HAP-1 (cell line): ENCODE measurements at regions not wholly inside any gene's neighbourhood (a gene's known extent, or its start where the extent isn't known, plus 50 kb on each side); places are given as distances from the start of the nearest gene placed in this dataset.
"Not testable (repeated sequence)": the region's sequence is repeated elsewhere in the genome, so short reads cannot be mapped to it uniquely, and the experiment has no call there.

Experiments used
- DNase-seq, 2 experiments: peaks; one replicate each; pipeline ENCODE4 v3.0.0-alpha.2; 2016 to 2020; ENCODE audit warnings: low spot score in 2 of 2
- H3K27me3 ChIP-seq: fragments of 250-450 bp; sonication (Bioruptor Pico); 2 replicates; pipeline ENCODE4 v1.5.1; 2020; ENCODE audit warnings: low read depth, mild to moderate bottlenecking, moderate library complexity
- H3K36me3 ChIP-seq: fragments of 250-450 bp; sonication (Bioruptor Pico); replicated peaks from 2 replicates; pipeline ENCODE4 v1.5.1; 2020; ENCODE audit warnings: mild to moderate bottlenecking
- H3K4me1 ChIP-seq: fragments of 250-450 bp; sonication (Bioruptor Pico); 2 replicates; pipeline ENCODE4 v1.5.1; 2020; ENCODE audit warnings: mild to moderate bottlenecking
- H3K4me3 ChIP-seq: fragments of 250-450 bp; sonication (Bioruptor Pico); 2 replicates; pipeline ENCODE4 v1.5.1; 2020; ENCODE audit warnings: mild to moderate bottlenecking, moderate library complexity
- H3K9me3 ChIP-seq: fragments of 250-450 bp; sonication (Bioruptor Pico); 2 replicates; pipeline ENCODE4 v1.5.1; 2020; ENCODE audit warnings: mild to moderate bottlenecking, moderate library complexity
- in situ Hi-C: fragments of 300-500 bp; cut with MboI; formaldehyde crosslinking; loops from 3 replicates; pipeline ENCODE4 v1.14.3; 2020; ENCODE audit warnings: low sequenced_read_pairs, inconsistent platforms, mixed read lengths

DNA sequence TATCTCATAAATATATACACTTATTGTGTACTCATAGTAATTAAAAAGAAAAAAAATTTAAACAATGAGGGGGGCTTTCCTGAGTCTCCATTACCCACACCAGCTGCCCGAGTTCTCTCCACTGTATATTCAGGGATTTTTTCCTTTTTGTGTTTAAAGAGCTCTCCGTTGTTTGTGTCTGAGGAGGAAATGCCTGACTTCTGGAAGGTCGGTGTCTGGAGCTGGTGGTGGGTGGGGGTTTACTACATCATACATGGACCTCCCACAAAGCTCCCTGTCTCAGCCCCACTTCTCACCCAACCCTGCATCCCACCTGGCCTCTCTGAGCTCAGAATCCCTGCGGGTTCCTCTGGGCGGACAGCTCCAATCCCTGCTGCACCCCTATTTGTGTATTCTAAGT lies 64.1 kb upstream of the ETV3 start:
- no peaks in the 10 kb centered on the region for H3K36me3 ChIP-seq
- no peak overlapping the region for H3K4me3 ChIP-seq
- in situ Hi-C loops, result no loop called here
- H3K4me1 ChIP-seq, result no peaks in the 10 kb centered on the region
- H3K27me3 ChIP-seq, result peaks cover 7% of the 10 kb centered on the region
- DNase-seq, result no peak
- no peaks in the 10 kb centered on the region for H3K9me3 ChIP-seq

DNA sequence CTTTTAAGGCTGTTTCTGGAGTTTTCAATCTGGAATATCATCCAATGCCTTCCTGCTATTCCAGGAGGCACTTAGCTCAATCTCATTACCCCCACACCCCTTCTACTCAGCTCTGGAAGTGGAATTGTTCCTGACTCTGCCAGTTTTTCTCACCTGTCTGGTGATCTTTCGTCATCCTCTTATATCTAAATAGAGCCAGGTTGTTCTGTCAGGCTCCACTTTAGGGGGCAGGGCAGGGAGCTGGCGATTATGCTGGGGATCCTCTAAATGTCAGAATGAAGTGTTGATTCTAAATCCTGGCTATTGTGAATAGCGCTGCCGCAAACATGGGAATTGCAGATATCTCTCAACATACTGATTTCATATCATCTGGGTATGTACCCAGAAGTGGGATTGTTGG lies 63.6 kb upstream of the ETV3 start:
- H3K4me3 ChIP-seq, result no peak overlapping the region
- no peak for DNase-seq
- H3K9me3 ChIP-seq, result no peaks in the 10 kb centered on the region
- H3K4me1 ChIP-seq, result no peaks in the 10 kb centered on the region
- in situ Hi-C loops, result no loop called here
- H3K27me3 ChIP-seq, result peaks cover 7% of the 10 kb centered on the region
- no peaks in the 10 kb centered on the region for H3K36me3 ChIP-seq

DNA sequence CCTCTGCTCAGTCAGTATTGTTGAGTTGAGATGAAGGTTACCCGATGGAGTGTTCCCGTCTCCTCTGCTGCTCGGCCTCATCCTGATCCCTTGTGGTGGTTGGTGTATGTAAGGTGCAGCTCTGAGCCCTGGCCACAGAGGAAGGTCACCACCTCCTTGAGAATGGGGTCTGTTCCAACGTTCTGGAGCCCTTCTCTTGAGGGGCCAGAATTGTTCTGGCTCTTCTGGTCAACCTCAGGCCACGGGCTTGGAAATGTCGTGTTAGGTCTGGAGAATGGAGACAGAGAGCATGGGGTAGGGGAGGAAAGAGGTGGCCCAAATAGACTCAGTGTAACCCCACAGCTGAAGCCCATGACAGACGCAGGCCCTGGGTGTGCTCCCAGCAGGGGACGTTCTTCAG lies 62.3 kb upstream of the ETV3 start:
- Histone ChIP-seq H3K4me1 (no peaks in the 10 kb centered on the region), H3K9me3 (no peaks in the 10 kb centered on the region), H3K4me3 (no peak overlapping the region), H3K36me3 (no peaks in the 10 kb centered on the region), H3K27me3 (peaks cover 7% of the 10 kb centered on the region)
- in situ Hi-C loops, result no loop called here
- DNase-seq, result no peak

- DNase-seq, result no peak
- no peaks in the 10 kb centered on the region for H3K36me3 ChIP-seq
- H3K27me3 ChIP-seq, result peaks cover 7% of the 10 kb centered on the region
- in situ Hi-C loops, result loop anchor here (5.0 to 25.0 kb wide), 3 partner anchors 165 to 913 kb away; no protein-coding TSS in a partner anchor
- no peaks in the 10 kb centered on the region for H3K9me3 ChIP-seq
- no peak overlapping the region for H3K4me3 ChIP-seq
- H3K4me1 ChIP-seq, result no peaks in the 10 kb centered on the region
Observed at GRCh38 chr1:157199421-157199755, 61.2 kb upstream of the ETV3 start.

- H3K9me3 ChIP-seq, result no peaks in the 10 kb centered on the region
- H3K4me1 ChIP-seq, result no peaks in the 10 kb centered on the region
- in situ Hi-C loops, result loop anchor here (5.0 to 25.0 kb wide), 3 partner anchors 166 to 913 kb away; no protein-coding TSS in a partner anchor
- peaks cover 7% of the 10 kb centered on the region for H3K27me3 ChIP-seq
- no peaks in the 10 kb centered on the region for H3K36me3 ChIP-seq
- no peak overlapping the region for H3K4me3 ChIP-seq
- no peak for DNase-seq
Observed at GRCh38 chr1:157198619-157199420, 60.6 kb upstream of the ETV3 start.

- Histone ChIP-seq H3K36me3 (no peaks in the 10 kb centered on the region), H3K9me3 (no peaks in the 10 kb centered on the region), H3K4me3 (no peak overlapping the region), H3K4me1 (no peaks in the 10 kb centered on the region), H3K27me3 (peaks cover 7% of the 10 kb centered on the region)
- DNase-seq, result no peak
- in situ Hi-C loops, result loop anchor here (5.0 to 25.0 kb wide), 3 partner anchors 167 to 914 kb away; no protein-coding TSS in a partner anchor
Observed at GRCh38 chr1:157197906-157198435, 59.8 kb upstream of the ETV3 start.

DNA sequence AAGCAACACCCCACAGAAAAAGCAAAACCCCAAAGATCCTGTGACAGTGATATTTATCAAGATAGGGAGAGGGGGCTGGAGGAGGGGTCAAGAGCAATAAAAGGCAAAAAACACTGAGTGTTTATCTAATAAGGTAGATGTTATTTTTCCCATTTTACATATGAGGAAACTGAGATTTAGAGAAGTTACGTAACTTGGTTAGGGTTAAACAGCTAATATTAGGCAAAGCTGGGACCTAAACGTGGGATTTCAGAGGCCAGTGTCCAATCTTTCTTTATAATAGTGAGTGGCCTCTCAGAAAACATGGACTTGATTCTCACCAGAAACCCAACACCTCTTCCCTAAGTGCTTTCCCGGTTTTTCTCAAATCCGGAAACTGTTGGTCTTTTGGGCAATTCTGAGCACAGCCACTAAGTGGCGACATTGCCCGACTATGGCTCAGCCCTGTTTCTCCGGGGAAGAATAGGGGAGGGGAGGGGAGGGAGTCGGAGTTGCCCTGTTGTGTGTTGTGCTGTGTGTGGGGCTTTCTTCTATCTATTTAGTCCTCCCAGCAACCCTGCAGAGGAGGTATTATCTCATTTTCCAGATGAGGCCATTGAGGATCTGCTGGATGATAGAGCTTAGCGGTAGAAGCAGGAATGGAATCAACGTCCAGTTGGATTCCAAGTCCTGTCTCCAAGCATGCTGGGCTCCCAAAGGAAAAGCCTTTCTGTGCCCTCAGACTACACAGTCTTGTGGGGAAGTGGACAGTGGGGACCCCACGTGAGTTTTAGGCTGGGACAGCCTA lies 58.7 kb upstream of the ETV3 start:
- not testable (repeated sequence) for DNase-seq, H3K9me3 ChIP-seq, H3K4me3 ChIP-seq, H3K4me1 ChIP-seq, H3K36me3 ChIP-seq, H3K27me3 ChIP-seq
- in situ Hi-C loops, result loop anchor here (5.0 to 25.0 kb wide), 3 partner anchors 168 to 915 kb away; no protein-coding TSS in a partner anchor

DNA sequence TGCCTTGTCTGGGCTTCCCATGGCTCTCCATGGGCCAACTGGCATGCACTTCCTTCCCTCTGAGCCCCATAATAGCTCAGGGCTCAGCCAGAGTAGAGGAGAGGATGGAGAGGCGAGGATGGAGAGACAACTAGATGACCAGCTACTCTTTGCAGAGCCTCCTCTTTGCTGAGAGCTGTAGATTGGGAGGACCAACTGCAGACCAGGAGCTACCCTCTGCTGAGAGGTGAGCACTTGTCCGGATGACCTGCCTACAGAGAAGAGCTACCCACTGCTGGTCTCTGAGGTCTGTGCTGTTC lies 58.0 kb upstream of the ETV3 start:
- no peaks in the 10 kb centered on the region for H3K4me1 ChIP-seq
- no peak overlapping the region for H3K4me3 ChIP-seq
- no peak for DNase-seq
- in situ Hi-C loops, result loop anchor here (5.0 to 25.0 kb wide), 3 partner anchors 169 to 916 kb away; no protein-coding TSS in a partner anchor
- H3K27me3 ChIP-seq, result peaks cover 9% of the 10 kb centered on the region
- H3K36me3 ChIP-seq, result no peaks in the 10 kb centered on the region
- no peaks in the 10 kb centered on the region for H3K9me3 ChIP-seq

GRCh38 chr1:157195521-157196244 lies 57.5 kb upstream of the ETV3 start:
- Histone ChIP-seq H3K4me3 (no peak overlapping the region), H3K4me1 (no peaks in the 10 kb centered on the region), H3K27me3 (peaks cover 8% of the 10 kb centered on the region; the same call in 1 of the 2 replicates), H3K9me3 (no peaks in the 10 kb centered on the region), H3K36me3 (no peaks in the 10 kb centered on the region)
- DNase-seq, result no peak
- in situ Hi-C loops, result loop anchor here (5.0 to 25.0 kb wide), 3 partner anchors 169 to 917 kb away; no protein-coding TSS in a partner anchor

DNA sequence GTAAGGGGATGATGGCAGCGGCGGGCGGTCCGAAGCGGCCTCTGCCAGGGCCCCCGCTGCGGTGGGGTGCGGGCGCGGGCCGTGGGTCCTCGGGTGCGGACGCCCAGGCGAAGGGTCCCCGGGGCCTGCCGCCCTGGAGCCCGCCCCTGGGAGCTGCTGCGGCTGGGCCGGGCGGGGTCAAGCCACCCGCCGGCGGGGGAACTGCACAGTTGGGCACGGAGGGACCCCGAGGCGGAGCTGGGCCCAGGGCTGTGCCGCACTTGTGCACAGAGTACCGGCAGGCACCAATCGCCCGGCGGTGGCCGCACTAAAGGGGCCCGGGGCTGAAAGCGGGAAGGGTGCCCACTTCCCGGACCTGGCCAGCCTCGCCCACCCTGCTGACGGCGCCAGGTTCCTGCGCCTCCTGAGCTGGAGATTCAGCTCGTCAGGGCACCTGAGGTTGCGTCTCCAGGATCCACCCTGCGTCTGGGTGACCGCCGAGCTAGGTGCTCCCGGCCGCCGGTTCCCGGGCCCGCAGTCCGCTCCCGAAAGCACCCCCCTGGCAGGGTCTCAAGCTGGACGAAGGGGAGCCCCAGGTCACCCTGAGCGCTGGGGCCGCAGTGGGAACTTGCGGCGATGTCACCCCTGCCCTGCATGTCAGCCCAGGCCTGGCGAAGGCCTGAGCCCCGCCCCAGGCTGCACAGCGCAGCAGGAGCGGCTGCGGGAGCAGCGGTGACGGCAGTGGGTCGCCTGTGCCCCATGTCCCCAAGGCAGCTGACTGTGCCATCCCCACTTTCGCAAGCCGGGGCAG lies 56.7 kb upstream of the ETV3 start:
- DNase-seq, result no peak
- Histone ChIP-seq H3K36me3 (no peaks in the 10 kb centered on the region), H3K4me1 (no peaks in the 10 kb centered on the region), H3K4me3 (no peak overlapping the region), H3K27me3 (peaks cover 8% of the 10 kb centered on the region; the same call in 1 of the 2 replicates), H3K9me3 (no peaks in the 10 kb centered on the region)
- in situ Hi-C loops, result loop anchor here (5.0 to 25.0 kb wide), 3 partner anchors 170 to 917 kb away; no protein-coding TSS in a partner anchor

DNA sequence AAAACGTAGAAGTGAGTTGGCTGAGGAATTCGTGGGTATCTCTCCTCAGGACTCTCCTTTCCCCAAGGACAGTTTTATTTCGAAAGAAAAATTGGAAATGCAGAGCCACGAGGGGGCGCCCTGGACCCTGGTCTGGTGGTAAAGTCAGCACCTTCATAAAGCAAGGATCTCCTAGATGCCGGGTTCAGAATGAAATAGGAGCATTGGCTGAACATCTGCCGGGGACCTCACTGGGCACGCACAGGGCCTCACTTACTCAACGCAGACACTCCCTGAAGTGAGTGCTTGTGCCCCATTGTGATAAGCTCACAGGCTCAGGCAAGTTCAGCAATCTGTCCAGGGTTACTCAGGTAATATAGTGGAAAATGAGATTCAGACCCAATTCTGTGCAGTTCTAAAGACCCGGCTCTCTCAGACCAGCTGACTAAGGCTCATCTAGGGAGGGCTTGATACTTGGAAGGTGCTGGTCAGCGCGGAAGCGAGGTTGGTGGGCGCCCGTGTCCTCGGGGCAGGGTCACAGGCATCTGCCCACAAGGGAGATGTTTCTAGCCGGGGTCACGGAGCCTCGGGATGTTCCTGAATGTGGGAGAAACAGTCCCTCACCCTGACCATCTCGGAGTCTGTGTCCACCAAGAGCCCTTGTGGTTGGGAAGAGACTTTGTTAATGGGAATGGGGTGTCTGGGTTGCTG lies 55.7 kb upstream of the ETV3 start:
- H3K27me3 ChIP-seq, result peaks cover 8% of the 10 kb centered on the region; the same call in 1 of the 2 replicates
- no peaks in the 10 kb centered on the region for H3K9me3 ChIP-seq
- in situ Hi-C loops, result loop anchor here (10.0 to 25.0 kb wide), 2 partner anchors 171 to 918 kb away; no protein-coding TSS in a partner anchor
- H3K36me3 ChIP-seq, result no peaks in the 10 kb centered on the region
- peak; percentile 68 to 89 for DNase-seq
- H3K4me3 ChIP-seq, result no peak overlapping the region
- no peaks in the 10 kb centered on the region for H3K4me1 ChIP-seq

DNA sequence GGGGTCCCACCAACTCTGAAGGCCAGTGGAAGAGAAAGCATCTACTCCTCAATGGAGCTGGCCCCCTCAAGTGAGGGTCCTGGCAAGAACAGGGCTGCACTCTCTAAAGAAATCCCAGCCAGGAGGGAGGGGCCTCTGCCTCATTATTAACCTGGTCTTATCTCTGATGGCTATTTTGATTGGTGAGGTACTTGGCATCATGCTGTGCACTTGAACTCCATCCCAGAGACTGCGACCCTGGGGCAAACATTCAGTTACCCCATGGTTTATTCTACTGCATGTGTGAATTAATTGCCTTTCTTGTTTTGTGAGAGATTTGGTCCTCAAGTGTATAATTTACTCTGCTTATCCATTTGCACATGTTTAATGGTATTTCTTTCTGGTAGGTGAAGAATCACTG lies 55.0 kb upstream of the ETV3 start:
- no peaks in the 10 kb centered on the region for H3K4me1 ChIP-seq
- H3K4me3 ChIP-seq, result no peak overlapping the region
- in situ Hi-C loops, result loop anchor here (10.0 to 25.0 kb wide), 2 partner anchors 172 to 919 kb away; no protein-coding TSS in a partner anchor
- peaks cover 8% of the 10 kb centered on the region; the same call in 1 of the 2 replicates for H3K27me3 ChIP-seq
- DNase-seq, result no peak
- no peaks in the 10 kb centered on the region for H3K36me3 ChIP-seq
- H3K9me3 ChIP-seq, result no peaks in the 10 kb centered on the region
